Endodermal cell (in vitro differentiated cells): ENCODE measurements at regions not wholly inside any gene's neighbourhood (a gene's known extent, or its start where the extent isn't known, plus 50 kb on each side); places are given as distances from the start of the nearest gene placed in this dataset.

Source experiments
- DNase-seq: peaks from one replicate; pipeline ENCODE4 v3.0.0-alpha.2; 2017
- H3K27ac ChIP-seq: 2 replicates; pipeline ENCODE4 v1.5.1; 2013; ENCODE audit warnings: mild to moderate bottlenecking, low read depth, low read length, moderate library complexity
- H3K27me3 ChIP-seq: 2 replicates; pipeline ENCODE4 v1.6.1; 2013; ENCODE audit warnings: mild to moderate bottlenecking, low read length, moderate library complexity; ENCODE audit not compliant: insufficient read depth, control insufficient read depth, poor library complexity, severe bottlenecking
- H3K36me3 ChIP-seq: 2 replicates; pipeline ENCODE4 v1.7.0; 2013; ENCODE audit warnings: mild to moderate bottlenecking, low read length, moderate library complexity; ENCODE audit not compliant: control insufficient read depth, insufficient read depth
- H3K4me1 ChIP-seq: one replicate; pipeline ENCODE4 v1.7.0; 2013; ENCODE audit warnings: low read length; ENCODE audit not compliant: control insufficient read depth, insufficient read depth
- H3K4me3 ChIP-seq: 2 replicates; pipeline ENCODE4 v1.5.1; 2013; ENCODE audit warnings: mild to moderate bottlenecking, low read length, moderate library complexity
- H3K9ac ChIP-seq: 2 replicates; pipeline ENCODE4 v1.6.1; 2013; ENCODE audit warnings: mild to moderate bottlenecking, low read length, moderate library complexity; ENCODE audit not compliant: poor library complexity, severe bottlenecking; ENCODE audit errors: extremely low read depth
- H3K9me3 ChIP-seq: 2 replicates; pipeline ENCODE4 v1.6.1; 2013; ENCODE audit warnings: mild to moderate bottlenecking, low read length, moderate library complexity; ENCODE audit not compliant: control insufficient read depth
- H3K27ac Mint-ChIP-seq: 2 replicates; pipeline ENCODE4 v1.8.0; 2020; ENCODE audit warnings: mixed read lengths
- H3K27me3 Mint-ChIP-seq: 2 replicates; pipeline ENCODE4 v1.8.0; 2021; ENCODE audit warnings: mild to moderate bottlenecking, mixed read lengths; ENCODE audit not compliant: insufficient read depth
- H3K36me3 Mint-ChIP-seq: 2 replicates; pipeline ENCODE4 v1.8.0; 2020; ENCODE audit warnings: low read depth, mixed read lengths
- H3K4me1 Mint-ChIP-seq: 2 replicates; pipeline ENCODE4 v1.8.0; 2020; ENCODE audit warnings: mixed read lengths
- H3K4me3 Mint-ChIP-seq: 2 replicates; pipeline ENCODE4 v1.8.0; 2020; ENCODE audit warnings: mild to moderate bottlenecking, moderate library complexity, mixed read lengths
- H3K9me3 Mint-ChIP-seq: 2 replicates; pipeline ENCODE4 v1.8.0; 2020; ENCODE audit warnings: mild to moderate bottlenecking, mixed read lengths
- WGBS, 2 experiments: methylation state at CpG; one replicate each; pipeline versions ENCODE4 v1.1.5 to v1.1.7; 2013; ENCODE audit warnings: missing lambda C conversion rate in 2 of 2, mixed read lengths in 1 of 2; ENCODE audit not compliant: insufficient coverage in 1 of 2, insufficient read length in 1 of 2; 5-methylcytosine and 5-hydroxymethylcytosine counted together
- TF ChIP-seq, protein P1 (sequence below): fragments of 200-600 bp; sonication (generic); conservative IDR thresholded peaks from 2 replicates; pipeline ENCODE4 v1.5.0; 2021; ENCODE audit warnings: antibody characterized with exemption, mild to moderate bottlenecking

DNA sequence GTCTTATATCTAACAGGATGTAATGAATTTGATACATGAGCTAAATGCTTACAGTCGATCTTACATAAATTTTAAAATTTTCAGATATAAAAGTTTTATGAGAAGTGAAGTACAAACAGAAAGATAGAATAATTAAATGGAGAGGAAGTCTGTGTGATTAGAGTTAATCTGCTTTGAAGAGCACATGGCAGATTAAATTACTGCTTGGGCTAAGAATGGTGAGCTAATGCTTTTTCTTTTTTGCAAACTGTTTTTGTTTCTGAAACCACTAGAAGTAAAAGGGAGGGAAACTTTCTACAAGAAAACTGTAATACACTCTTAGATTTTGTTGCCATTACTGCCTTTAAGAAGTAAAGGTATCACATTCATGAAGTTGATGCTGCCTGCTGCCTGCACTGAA is 96.3 kb upstream of the SPRY2 start:
- Histone ChIP-seq H3K4me1 (no peaks in the 10 kb centered on the region), H3K36me3 (no peaks in the 10 kb centered on the region), H3K9ac (no peak overlapping the region), H3K27me3 (no peaks in the 10 kb centered on the region), H3K4me3 (no peak overlapping the region), H3K9me3 (peaks cover 10% of the 10 kb centered on the region), H3K27ac (no peak overlapping the region)
- Mint-ChIP-seq H3K36me3 (no peaks in the 10 kb centered on the region), H3K4me1 (peaks cover 8% of the 10 kb centered on the region), H3K27ac (no peak overlapping the region), H3K4me3 (no peak overlapping the region), H3K9me3 (no peaks in the 10 kb centered on the region), H3K27me3 (no peaks in the 10 kb centered on the region)
- TF ChIP-seq, protein P1, sequence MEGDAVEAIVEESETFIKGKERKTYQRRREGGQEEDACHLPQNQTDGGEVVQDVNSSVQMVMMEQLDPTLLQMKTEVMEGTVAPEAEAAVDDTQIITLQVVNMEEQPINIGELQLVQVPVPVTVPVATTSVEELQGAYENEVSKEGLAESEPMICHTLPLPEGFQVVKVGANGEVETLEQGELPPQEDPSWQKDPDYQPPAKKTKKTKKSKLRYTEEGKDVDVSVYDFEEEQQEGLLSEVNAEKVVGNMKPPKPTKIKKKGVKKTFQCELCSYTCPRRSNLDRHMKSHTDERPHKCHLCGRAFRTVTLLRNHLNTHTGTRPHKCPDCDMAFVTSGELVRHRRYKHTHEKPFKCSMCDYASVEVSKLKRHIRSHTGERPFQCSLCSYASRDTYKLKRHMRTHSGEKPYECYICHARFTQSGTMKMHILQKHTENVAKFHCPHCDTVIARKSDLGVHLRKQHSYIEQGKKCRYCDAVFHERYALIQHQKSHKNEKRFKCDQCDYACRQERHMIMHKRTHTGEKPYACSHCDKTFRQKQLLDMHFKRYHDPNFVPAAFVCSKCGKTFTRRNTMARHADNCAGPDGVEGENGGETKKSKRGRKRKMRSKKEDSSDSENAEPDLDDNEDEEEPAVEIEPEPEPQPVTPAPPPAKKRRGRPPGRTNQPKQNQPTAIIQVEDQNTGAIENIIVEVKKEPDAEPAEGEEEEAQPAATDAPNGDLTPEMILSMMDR: no peak
- WGBS, 2 experiments: 100% methylated on average over 1 of the region's 1 CpG; no CpG with 5 or more reads in 1 of the 2 experiments
- no peak for DNase-seq

DNA sequence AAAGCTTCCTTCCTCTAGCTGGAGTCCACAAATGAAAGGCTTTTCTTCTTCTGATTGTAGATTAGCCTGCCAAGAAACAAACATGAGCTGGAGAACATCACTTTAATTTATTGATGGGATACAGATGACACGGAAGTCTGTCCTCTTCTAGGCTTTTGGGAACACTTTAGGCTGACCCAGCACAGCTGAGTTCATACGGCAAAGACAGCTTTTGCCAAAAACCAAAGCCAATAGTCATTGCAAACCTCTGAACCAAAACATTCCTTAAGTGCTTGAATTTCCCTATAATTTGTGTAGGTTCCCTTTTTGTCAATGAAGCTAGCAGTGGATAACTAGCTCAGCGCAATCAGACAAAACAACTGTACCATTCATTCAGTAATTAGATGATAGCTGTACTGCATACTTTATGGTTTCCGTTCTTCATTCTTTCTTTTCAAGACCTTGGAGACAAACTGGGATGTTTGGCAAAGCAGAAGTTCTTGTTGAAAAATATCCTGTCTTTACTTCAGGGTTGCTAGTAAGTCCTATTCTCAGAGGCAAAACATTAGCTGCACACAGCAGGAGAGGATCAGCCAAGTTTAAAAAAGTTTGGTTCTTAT is 95.7 kb upstream of the SPRY2 start:
- no peak for DNase-seq
- no peak overlapping the region for H3K4me3 Mint-ChIP-seq
- H3K9me3 Mint-ChIP-seq: no peaks in the 10 kb centered on the region
- Histone ChIP-seq H3K36me3 (no peaks in the 10 kb centered on the region), H3K9me3 (peaks cover 10% of the 10 kb centered on the region), H3K9ac (no peak overlapping the region), H3K4me3 (no peak overlapping the region), H3K4me1 (no peaks in the 10 kb centered on the region), H3K27me3 (no peaks in the 10 kb centered on the region), H3K27ac (no peak overlapping the region)
- WGBS, 2 experiments: 96% methylated on average over 4 of the region's 4 CpGs
- H3K27ac Mint-ChIP-seq: no peak overlapping the region
- H3K36me3 Mint-ChIP-seq: no peaks in the 10 kb centered on the region
- H3K27me3 Mint-ChIP-seq: no peaks in the 10 kb centered on the region
- TF ChIP-seq, protein P1: no peak
- H3K4me1 Mint-ChIP-seq: peaks cover 8% of the 10 kb centered on the region

DNA sequence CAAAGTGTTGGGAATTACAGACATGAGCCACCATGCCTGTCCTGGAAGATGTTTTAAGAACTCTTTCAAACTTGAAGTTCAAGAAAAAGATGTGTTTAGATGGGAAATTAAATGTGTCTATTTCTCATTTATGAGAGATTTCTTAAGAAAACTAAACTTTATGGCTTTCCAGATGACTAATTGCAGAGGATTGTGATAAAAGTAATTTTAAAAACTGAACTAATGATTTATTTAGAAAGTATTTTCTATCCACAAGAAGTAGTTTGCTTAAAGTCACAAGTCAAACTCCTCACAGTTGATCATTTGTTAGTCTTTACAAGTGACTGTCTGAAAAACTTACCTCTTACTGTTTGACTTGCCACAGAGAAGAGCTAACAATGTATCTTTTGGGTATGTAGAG is 89.6 kb upstream of the SPRY2 start:
- Mint-ChIP-seq H3K4me3 (no peak overlapping the region), H3K9me3 (no peaks in the 10 kb centered on the region), H3K27me3 (no peaks in the 10 kb centered on the region), H3K27ac (no peak overlapping the region), H3K36me3 (no peaks in the 10 kb centered on the region), H3K4me1 (no peaks in the 10 kb centered on the region)
- no peaks in the 10 kb centered on the region for H3K27me3 ChIP-seq
- peaks cover 10% of the 10 kb centered on the region for H3K9me3 ChIP-seq
- no peak for DNase-seq
- TF ChIP-seq, protein P1: no peak
- no peak overlapping the region for H3K9ac ChIP-seq
- no peaks in the 10 kb centered on the region for H3K4me1 ChIP-seq
- H3K36me3 ChIP-seq: no peaks in the 10 kb centered on the region
- no peak overlapping the region for H3K4me3 ChIP-seq
- H3K27ac ChIP-seq: no peak overlapping the region
